ENCODE measurements at regions not wholly inside any gene's neighbourhood (a gene's known extent, or its start where the extent isn't known, plus 50 kb on each side); places are given as distances from the start of the nearest gene placed in this dataset.

DNA sequence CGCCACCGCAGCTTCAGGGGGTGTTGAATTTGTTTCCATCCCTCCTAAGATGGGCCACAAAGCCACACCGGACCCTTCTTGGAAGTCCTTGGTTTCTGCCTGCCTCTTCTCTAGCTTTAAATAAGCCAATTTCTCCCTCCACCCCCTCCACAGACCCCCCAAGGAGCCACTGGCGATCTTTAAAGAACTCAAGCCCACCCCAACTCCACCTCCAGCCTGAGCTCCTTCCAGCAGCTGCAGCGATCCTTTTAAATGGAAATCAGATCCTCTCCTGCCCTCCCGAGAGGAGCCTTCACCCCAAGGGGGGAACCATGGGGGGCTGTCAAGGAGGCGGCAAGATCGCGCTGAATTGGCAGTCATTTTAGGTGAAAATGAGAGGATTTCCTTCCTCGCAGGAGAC is 133.1 kb downstream of the NCOR2 start:
- TF ChIP-seq POLR2A (IDR thresholded peaks at IDR 0.05; ENCODE audit: low read depth, low read length), result no peak
- TF ChIP-seq SPI1 (IDR thresholded peaks at IDR 0.05; ENCODE audit: low read depth, low read length), result no peak

Measured in GM12891 (cell line).